Hepatocyte (in vitro differentiated cells): ENCODE measurements at regions not wholly inside any gene's neighbourhood (a gene's known extent, or its start where the extent isn't known, plus 50 kb on each side); places are given as distances from the start of the nearest gene placed in this dataset.

ENCODE experiments used
- CTCF ChIP-seq: fragments of 200-600 bp; sonication (generic); IDR thresholded peaks from 2 replicates; pipeline ENCODE4 v1.5.1; 2016; ENCODE audit warnings: antibody characterized with exemption, mild to moderate bottlenecking; ENCODE audit not compliant: poor library complexity
- EZH2phosphoT487 ChIP-seq: fragments of 200-600 bp; sonication (generic); IDR thresholded peaks from one replicate; pipeline ENCODE4 v1.6.1; 2018; ENCODE audit warnings: antibody characterized with exemption, mild to moderate bottlenecking, low read depth, moderate library complexity; ENCODE audit not compliant: unreplicated experiment, severe bottlenecking

- TF ChIP-seq CTCF: no peak
- no peak for TF ChIP-seq EZH2phosphoT487
Measured at GRCh38 chr2:8430628-8431027, 251.2 kb upstream of the ID2 start.
